ENCODE measurements at regions not wholly inside any gene's neighbourhood (a gene's known extent, or its start where the extent isn't known, plus 50 kb on each side); places are given as distances from the start of the nearest gene placed in this dataset.

GRCh38 chrX:51437521-51437920, 58.9 kb downstream of the NUDT11 start:
- no peak for DNase-seq

GRCh38 chrX:51435101-51435500, 61.3 kb downstream of the NUDT11 start:
- no peak for DNase-seq

DNA sequence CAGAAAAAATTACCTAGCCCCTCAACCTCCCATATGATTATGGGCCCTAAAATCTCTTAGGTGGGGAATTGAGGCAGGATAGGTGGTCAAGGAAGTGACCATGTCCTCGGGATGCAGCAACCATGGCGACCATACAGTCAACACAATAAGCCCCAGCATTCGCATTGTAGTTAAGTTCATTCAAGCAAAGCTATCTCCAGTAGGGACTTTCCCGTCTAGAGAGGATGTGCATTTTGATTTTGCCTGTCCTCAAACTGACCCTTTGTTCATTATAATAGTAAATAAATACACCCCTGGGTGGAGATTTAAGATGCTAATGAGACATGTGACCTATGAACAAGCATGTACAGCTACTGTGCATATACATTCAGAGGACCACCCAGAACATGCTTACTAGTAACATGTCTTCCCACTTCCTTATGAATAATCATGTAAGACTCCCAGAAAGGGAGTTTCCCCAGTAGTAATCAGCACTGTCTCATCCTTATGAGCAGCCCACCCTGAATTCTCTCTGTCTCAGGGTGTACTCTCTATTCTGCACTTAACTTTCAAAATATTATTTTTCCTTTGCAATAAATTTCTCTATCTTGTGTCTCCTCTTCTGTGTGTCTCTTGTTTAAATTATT, 74.3 kb downstream of the NUDT11 start:
- DNase-seq, result no peak

GRCh38 chrX:51420610-51421009, 75.8 kb downstream of the NUDT11 start:
- peak; percentile 1 to 8 for DNase-seq

DNA sequence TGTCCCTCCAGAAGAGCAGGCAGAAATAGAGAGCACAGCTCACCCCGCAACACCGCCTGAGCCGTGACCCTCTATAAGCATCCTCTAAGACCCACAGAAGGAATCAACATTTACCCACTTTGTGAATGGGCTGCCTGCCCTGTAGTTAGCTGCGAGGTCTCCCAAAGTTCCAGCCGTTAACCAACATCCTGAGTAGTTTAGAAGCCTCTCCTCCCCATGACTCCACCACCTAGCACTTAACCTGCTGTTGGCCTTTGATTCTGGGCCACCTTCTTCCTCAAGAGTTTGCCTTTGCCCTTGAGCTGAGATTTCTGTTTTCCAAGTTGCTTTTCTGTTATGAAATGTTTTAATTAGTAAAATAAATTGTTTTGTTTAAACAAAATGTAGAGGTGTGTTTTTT, 75.8 kb downstream of the NUDT10 start:
- no peak for DNase-seq

- DNase-seq, result no peak
Observed at GRCh38 chrX:51407520-51408409, 75.1 kb downstream of the NUDT10 start.

DNA sequence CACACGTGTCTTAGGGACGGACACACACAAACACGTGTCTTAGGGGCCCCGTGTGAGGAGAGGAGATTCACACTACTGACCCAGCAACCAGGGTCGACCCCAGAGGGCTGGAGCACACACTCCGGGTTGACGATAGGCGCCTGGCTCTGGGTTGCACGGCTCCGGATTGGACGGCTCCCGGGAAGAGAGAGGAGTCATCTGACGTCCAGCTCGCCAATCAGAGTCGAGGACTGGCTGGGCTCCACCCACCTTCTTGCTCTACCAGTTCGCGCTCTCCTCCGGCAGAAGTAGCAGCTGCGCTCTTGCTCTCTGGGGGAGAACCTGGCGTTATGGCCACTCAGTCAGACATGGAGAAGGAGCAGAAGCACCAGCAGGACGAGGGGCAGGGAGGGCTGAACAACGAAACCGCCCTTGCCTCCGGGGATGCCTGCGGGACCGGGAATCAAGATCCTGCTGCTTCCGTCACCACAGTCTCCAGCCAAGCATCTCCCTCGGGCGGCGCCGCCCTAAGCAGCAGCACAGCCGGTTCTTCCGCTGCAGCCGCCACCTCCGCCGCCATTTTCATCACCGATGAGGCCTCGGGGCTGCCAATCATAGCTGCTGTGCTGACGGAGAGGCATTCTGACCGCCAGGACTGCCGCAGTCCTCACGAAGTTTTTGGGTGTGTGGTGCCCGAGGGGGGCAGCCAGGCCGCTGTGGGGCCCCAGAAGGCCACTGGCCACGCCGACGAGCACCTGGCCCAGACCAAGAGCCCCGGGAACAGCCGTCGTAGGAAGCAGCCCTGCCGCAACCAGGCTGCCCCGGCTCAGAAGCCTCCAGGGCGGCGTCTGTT, 74.3 kb downstream of the NUDT10 start:
- no peak for DNase-seq

DNA sequence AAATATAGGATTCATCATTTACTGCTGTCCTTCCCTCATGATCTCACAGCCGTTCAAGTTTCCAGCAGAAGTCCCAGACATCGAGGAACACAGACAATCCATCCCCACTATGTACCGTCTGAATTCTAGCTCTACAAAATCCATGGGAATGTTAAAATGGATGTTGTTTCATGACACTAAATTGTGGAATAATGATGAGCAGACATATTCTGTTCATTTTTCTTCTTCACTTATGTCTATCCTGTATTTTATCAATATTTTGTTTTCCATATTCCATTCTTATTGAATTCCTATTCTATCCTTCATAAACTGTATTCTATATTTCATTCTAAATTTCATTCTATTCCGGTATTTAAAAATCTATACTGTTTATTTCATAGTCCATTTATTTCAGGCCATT, 71.8 kb downstream of the NUDT10 start:
- DNase-seq, result no peak

DNA sequence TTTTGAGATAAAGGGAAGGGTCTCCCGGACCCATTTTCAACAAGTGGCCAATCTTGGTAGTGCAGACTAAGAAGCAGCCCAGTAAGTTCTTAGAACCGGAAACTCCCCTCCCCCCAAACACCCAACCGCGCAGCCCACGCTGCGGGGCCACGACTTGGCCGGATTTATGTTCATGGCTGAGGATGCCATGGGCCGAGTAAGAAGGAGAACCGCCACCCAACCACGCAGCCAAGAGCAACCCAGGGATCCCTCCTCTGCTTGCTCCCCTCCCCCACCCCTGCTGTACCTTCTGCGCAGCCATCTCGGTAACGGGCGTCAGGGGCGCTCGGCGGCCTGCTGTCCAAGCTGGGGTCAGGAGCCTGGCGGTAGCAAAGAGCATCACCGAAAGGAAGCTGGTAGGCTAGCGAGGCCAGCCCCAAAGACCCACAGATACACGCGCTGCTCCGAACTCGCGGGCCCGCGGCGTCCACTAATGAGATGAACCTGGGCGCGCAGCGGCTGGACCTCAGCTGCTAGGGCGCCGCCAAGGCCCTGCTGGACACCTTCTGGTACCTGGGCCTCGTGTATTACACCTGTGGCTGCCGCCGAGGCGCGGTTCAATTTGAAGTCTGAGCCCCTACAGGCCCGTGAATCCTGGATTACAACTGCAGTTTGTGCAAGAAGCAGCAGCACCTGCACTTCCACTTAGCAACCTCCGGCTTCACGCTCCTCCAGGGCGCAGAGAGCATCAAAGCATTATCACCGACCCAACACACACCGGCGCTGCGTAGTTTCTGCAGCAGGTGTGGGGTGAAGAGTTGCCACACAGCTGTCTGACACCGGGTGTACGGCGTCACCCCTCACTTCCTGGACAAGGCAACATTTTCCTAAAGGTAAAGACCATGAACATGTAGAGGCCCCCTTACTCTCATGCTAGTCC, 63.4 kb downstream of the NUDT10 start:
- no peak for DNase-seq

DNA sequence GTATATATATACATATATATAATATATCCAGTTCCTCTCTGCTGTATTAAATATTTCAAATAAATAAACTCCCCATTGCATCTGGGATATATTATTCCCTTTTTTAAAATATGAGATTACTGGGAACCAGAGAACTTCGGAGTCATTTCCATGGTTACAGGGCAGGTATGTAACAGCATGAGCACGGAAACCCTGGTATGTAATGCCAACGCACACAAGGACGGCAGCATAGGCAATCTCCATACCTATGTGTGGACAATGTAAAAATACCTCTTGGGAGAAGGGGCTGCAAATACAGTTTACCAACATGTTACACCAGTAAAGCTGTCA, 62.8 kb downstream of the NUDT10 start:
- no peak for DNase-seq

All from AML-193 (cell line).